Lung (tissue), 11 donors: ENCODE measurements at regions not wholly inside any gene's neighbourhood (a gene's known extent, or its start where the extent isn't known, plus 50 kb on each side); places are given as distances from the start of the nearest gene placed in this dataset.

ENCODE experiments used
- ATAC-seq: fragments of 200-7000 bp; cut with Tn5 transposase; one replicate; pipeline ENCODE4 v1.9.1; 2020; ENCODE audit warnings: moderate number of reproducible peaks; ENCODE audit not compliant: insufficient read depth, low FRiP score
- DNase-seq, 3 donors: peaks; one replicate each; pipeline ENCODE4 v3.0.0-alpha.2; 2013 to 2017
- H3K27ac ChIP-seq, 2 donors: one replicate each; pipeline ENCODE4 v1.5.1; 2013; ENCODE audit warnings: mild to moderate bottlenecking in 2 of 2, moderate library complexity in 2 of 2, control low read depth in 1 of 2, inconsistent platforms in 1 of 2, low read depth in 1 of 2, low read length in 1 of 2
- H3K27me3 ChIP-seq, 3 donors: one replicate each; pipeline ENCODE4 v1.5.1; 2013; ENCODE audit warnings: low read length in 2 of 3; ENCODE audit not compliant: control insufficient read depth in 3 of 3, insufficient read depth in 3 of 3
- H3K36me3 ChIP-seq, 4 donors: one replicate each; pipeline ENCODE4 v1.5.1; 2013; ENCODE audit warnings: low read length in 4 of 4, mild to moderate bottlenecking in 1 of 4, moderate library complexity in 1 of 4; ENCODE audit not compliant: control insufficient read depth in 4 of 4, insufficient read depth in 4 of 4
- H3K4me1 ChIP-seq, 5 donors: one replicate each; pipeline ENCODE4 v1.5.1; 2013; ENCODE audit warnings: low read length in 5 of 5, mild to moderate bottlenecking in 2 of 5, moderate library complexity in 1 of 5; ENCODE audit not compliant: control insufficient read depth in 5 of 5, insufficient read depth in 5 of 5
- H3K4me3 ChIP-seq: one replicate; pipeline ENCODE4 v1.5.1; 2013; ENCODE audit warnings: mild to moderate bottlenecking, control low read depth, moderate library complexity
- H3K9ac ChIP-seq, 2 donors: one replicate each; pipeline ENCODE4 v1.5.1; 2013; ENCODE audit warnings: low read length in 2 of 2, control low read depth in 1 of 2; ENCODE audit not compliant: insufficient read depth in 1 of 2
- H3K9me3 ChIP-seq, 4 donors: one replicate each; pipeline ENCODE4 v1.5.1; 2013; ENCODE audit warnings: low read length in 3 of 4, mild to moderate bottlenecking in 1 of 4, moderate library complexity in 1 of 4; ENCODE audit not compliant: control insufficient read depth in 4 of 4, insufficient read depth in 3 of 4
- WGBS, 2 donors: extraction: QIAGEN DNeasy Blood & Tissue Kit; methylation state at CpG; one replicate each; pipeline ENCODE4 v1.1.7; 2013; 5-methylcytosine and 5-hydroxymethylcytosine counted together
- TF ChIP-seq, protein P1 (sequence below): IDR thresholded peaks from 2 replicates; pipeline ENCODE4 v1.5.1; 2012; ENCODE audit warnings: mild to moderate bottlenecking; ENCODE audit errors: control extremely low read depth, extremely low read depth
- donor health status: control.
- donor health status: control.
- donor health status: Bipolar disorder and iron deficiency.
- donor health status: healthy.
- donor health status: DM: yes; HTN: yes; CAD: no.

DNA sequence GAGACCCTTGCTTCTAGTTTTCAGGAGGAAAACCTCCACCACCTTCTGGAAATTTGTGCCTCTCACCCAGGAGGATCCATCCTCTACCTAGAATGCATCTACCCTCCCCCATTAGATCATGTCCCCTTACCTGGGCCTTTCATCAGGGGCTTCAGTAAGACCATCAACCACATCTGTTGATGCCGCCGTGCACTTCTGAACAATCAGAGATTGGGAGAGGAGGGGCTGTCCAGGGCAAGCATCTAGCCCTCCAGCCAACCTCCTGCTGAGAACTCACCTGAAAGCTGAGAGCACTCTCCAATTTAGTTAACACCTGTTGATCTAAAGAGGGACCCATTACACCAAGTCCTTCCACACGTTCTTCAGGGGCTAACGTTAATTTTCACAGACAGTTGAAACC is 57.6 kb upstream of the PIK3CG start:
- no peak for ATAC-seq
- Histone ChIP-seq H3K27ac (no peak overlapping the region), H3K4me3 (no peak overlapping the region), H3K9me3 (no peaks in the 10 kb centered on the region), H3K4me1 (peaks cover 0 to 3% (median 0%) of the 10 kb centered on the region in 5 donors), H3K9ac (no peak overlapping the region), H3K27me3 (no peaks in the 10 kb centered on the region), H3K36me3 (no peaks in the 10 kb centered on the region)
- DNase-seq = no peak
- 72 to 78% methylated on average over 4 of the region's 4 CpGs for WGBS, 2 donors
- TF ChIP-seq, protein P1, sequence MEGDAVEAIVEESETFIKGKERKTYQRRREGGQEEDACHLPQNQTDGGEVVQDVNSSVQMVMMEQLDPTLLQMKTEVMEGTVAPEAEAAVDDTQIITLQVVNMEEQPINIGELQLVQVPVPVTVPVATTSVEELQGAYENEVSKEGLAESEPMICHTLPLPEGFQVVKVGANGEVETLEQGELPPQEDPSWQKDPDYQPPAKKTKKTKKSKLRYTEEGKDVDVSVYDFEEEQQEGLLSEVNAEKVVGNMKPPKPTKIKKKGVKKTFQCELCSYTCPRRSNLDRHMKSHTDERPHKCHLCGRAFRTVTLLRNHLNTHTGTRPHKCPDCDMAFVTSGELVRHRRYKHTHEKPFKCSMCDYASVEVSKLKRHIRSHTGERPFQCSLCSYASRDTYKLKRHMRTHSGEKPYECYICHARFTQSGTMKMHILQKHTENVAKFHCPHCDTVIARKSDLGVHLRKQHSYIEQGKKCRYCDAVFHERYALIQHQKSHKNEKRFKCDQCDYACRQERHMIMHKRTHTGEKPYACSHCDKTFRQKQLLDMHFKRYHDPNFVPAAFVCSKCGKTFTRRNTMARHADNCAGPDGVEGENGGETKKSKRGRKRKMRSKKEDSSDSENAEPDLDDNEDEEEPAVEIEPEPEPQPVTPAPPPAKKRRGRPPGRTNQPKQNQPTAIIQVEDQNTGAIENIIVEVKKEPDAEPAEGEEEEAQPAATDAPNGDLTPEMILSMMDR = no peak

DNA sequence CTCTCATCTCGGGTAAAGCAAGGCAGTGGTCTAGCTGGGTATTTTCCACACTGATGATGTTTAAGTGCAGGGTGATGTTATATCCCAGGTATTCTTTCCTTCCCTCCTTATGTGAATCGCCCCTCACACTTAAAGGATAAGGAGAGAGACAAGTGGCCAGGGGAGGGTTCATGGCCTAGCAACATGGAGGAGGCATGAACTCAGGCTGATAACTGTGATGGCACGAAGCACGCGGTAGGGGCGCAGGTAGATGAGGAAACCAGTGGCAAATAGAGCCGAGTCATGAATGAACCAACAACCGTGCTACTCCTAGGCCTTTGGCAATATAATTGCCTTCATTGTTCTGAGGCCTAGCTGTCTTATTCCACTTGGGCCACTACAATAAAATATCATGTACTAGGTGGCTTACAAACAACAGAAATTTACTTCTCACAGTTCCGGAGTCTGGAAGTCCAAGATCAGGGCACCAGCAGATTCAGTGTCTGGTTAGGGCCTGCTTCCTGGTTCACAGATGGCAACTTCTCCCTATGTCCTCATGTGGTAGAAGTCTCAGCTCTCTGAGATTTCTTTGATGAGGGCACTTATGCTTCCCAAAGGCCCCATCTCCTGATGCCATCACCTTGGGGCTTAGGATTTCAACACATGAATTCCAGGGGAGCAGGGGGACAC is 56.0 kb upstream of the PIK3CG start:
- WGBS, 2 donors = 94 to 96% methylated on average over 9 of the region's 9 CpGs
- Histone ChIP-seq H3K9me3 (no peaks in the 10 kb centered on the region), H3K4me1 (peaks cover 0 to 3% (median 0%) of the 10 kb centered on the region in 5 donors), H3K27me3 (no peaks in the 10 kb centered on the region), H3K9ac (no peak overlapping the region), H3K36me3 (no peaks in the 10 kb centered on the region), H3K27ac (no peak overlapping the region), H3K4me3 (no peak overlapping the region)
- TF ChIP-seq, protein P1 = no peak
- ATAC-seq (no peak), DNase-seq (no peak)

- Histone ChIP-seq H3K4me3 (no peak overlapping the region), H3K27me3 (no peaks in the 10 kb centered on the region), H3K27ac (no peak overlapping the region), H3K9ac (no peak overlapping the region), H3K4me1 (peaks cover 0 to 3% (median 0%) of the 10 kb centered on the region in 5 donors), H3K9me3 (no peaks in the 10 kb centered on the region), H3K36me3 (no peaks in the 10 kb centered on the region)
- no peak for DNase-seq
- no peak for ATAC-seq
- TF ChIP-seq, protein P1 = no peak
- 72 to 78% methylated on average over 3 of the region's 3 CpGs for WGBS, 2 donors
Measured at GRCh38 chr7:106811472-106811871, 53.6 kb upstream of the PIK3CG start.
